NCI-H146 treated with DMSO at 0.1 percent for 48 hours (cell line): ENCODE measurements at regions not wholly inside any gene's neighbourhood (a gene's known extent, or its start where the extent isn't known, plus 50 kb on each side); places are given as distances from the start of the nearest gene placed in this dataset.

ENCODE experiments used
- DNase-seq: peaks from one replicate; lab custom pipeline; 2025; ENCODE audit not compliant: unreplicated experiment; lab: John Stamatoyannopoulos, UW

GRCh38 chr13:107516517-107516916, 698.8 kb downstream of the LIG4 start:
- DNase-seq, result no peak

GRCh38 chr13:107512551-107512950, 702.8 kb downstream of the LIG4 start:
- DNase-seq, result no peak

GRCh38 chr13:107497661-107498060, 717.7 kb downstream of the LIG4 start:
- no peak for DNase-seq

- DNase-seq, result no peak
Measured at GRCh38 chr13:107493266-107493665, 722.1 kb downstream of the LIG4 start.

GRCh38 chr13:107482688-107483087, 732.6 kb downstream of the LIG4 start:
- no peak for DNase-seq

- no peak for DNase-seq
Measured at GRCh38 chr13:107480130-107480529, 735.2 kb downstream of the LIG4 start.

- DNase-seq, result no peak
Measured at GRCh38 chr13:107477772-107478379, 737.5 kb downstream of the LIG4 start.

GRCh38 chr13:107475753-107476453, 739.4 kb downstream of the LIG4 start:
- no peak for DNase-seq

GRCh38 chr13:107473253-107473652, 742.1 kb downstream of the LIG4 start:
- DNase-seq, result no peak

- DNase-seq, result no peak
Measured at GRCh38 chr13:107466326-107467099, 748.8 kb downstream of the LIG4 start.

GRCh38 chr13:107462501-107462900, 752.8 kb downstream of the LIG4 start:
- no peak for DNase-seq

- no peak for DNase-seq
Measured at GRCh38 chr13:107461751-107462150, 753.6 kb downstream of the LIG4 start.

GRCh38 chr13:107459430-107459829, 755.9 kb downstream of the LIG4 start:
- no peak for DNase-seq

GRCh38 chr13:107458269-107458668, 757.1 kb downstream of the LIG4 start:
- DNase-seq, result no peak

- DNase-seq, result no peak
Measured at GRCh38 chr13:107457686-107458085, 757.6 kb downstream of the LIG4 start.

GRCh38 chr13:107456431-107456830, 758.9 kb downstream of the LIG4 start:
- DNase-seq, result no peak

GRCh38 chr13:107452833-107453232, 762.5 kb downstream of the LIG4 start:
- DNase-seq, result no peak

GRCh38 chr13:107450931-107451330, 764.4 kb downstream of the LIG4 start:
- no peak for DNase-seq

GRCh38 chr13:107450431-107450830, 764.9 kb downstream of the LIG4 start:
- DNase-seq, result no peak

- no peak for DNase-seq
Measured at GRCh38 chr13:107447591-107447990, 767.7 kb downstream of the LIG4 start.

- no peak for DNase-seq
Measured at GRCh38 chr13:107441279-107441678, 774.1 kb downstream of the LIG4 start.

GRCh38 chr13:107438251-107438650, 777.1 kb downstream of the LIG4 start:
- DNase-seq, result no peak
